Stimulated activated naive CD8-positive, alpha-beta T cell treated with anti-CD3 and anti-CD28 coated beads, Interleukin-15, Interleukin-2, amounts not matched to agents 100 U/mL and 50 U/mL, for 24 hours (primary cell): ENCODE measurements at regions not wholly inside any gene's neighbourhood (a gene's known extent, or its start where the extent isn't known, plus 50 kb on each side); places are given as distances from the start of the nearest gene placed in this dataset.

Source experiments
- ATAC-seq: fragments of 150-1000 bp; cut with Tn5 transposase; one replicate; pipeline ENCODE4 v1.10.0; 2021
- DNase-seq: peaks from one replicate; pipeline ENCODE4 v3.0.0; 2021

DNA sequence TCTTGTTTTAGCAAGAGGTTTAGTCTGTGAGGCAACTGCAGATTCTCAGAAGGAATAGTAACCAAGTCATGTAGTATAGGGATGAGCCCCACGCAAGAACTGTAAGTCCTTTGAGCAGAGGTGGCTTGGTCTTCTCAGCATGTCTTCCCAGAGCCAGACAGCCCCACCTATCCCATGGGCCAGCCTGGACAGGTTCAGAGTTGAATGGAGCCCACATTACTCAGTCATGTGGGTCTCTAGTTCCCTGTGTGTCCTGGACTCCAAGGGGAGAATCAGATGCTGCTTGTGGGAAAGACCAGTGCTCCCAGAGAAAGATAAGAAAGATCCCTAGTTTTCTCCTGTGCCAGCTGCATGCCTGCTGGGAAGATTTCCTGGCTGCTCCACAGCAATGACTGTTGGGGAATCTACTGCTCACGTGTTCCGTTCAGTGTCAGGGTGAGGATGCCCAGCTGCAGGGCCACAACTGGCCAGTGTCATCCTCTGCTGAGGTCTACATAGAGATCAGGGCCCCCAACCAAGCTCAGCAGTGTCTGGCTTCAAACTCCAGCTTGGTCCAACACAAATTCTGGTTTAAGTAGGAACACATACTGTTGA is 66.9 kb upstream of the UNC5B start:
- DNase-seq (no peak), ATAC-seq (no peak)

DNA sequence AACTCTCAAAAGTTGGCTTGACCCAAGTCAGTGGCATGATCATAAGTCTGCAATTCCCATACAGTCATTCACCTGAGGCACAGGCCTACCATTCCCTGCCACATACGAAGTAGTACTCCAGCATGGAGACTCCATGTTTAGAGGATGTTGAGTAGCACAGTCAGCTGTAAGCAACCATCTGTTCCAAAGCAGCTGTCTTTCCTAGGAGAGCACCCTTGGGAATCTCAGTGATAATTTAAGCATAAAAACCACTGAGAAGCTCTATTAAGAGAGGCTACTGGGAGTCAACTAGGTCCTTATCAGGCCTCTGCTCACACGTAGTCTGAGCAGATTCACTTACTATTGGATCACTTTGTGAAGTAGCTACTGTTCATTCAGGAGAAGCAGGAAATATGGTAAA is 61.6 kb upstream of the UNC5B start:
- no peak for DNase-seq
- no peak for ATAC-seq

GRCh38 chr10:71152043-71152442 is 60.3 kb upstream of the UNC5B start:
- ATAC-seq (no peak), DNase-seq (no peak)

DNA sequence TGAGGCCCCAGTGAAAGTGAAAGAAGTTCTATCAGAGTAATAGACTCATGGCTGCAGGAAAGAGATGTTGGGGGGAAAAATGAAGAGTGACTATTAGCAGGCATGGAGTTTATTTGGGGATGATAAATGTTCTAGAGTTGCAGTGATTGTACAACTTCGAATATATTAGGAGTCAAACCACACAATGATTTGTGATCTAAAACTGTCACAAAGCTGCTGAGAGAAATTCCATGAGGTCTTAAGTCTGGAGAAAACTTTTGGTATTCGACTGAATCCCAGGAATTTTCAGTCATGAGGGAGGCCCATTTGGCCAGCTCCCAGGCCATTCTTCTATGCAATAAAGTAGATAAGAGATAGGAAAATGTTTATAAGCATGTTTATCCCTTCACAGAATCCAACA is 55.9 kb upstream of the UNC5B start:
- DNase-seq = no peak

GRCh38 chr10:71157435-71157834 is 54.9 kb upstream of the UNC5B start:
- DNase-seq (no peak), ATAC-seq (no peak)

More for the DNA sequence above, 55.9 kb upstream of the UNC5B start:
- no peak for ATAC-seq

DNA sequence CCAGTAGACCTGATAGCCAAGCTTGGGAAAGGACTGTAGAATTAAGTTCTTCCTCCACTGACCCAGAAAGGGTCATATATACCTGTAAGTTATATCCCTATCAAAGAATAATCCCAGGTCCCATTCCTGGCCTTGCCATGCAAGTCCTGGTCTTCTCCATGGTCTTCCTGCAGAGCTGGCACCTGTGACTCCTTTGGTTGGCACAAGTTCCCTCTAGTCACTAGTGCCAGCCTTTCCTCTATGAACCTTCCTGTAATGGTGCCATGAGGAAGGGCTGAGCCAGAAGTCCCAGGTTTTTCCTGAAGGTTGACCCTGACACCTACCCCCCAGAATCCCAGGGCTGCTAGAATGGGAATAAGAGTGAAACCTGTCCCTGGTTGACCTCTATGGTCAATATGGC is 54.1 kb upstream of the UNC5B start:
- DNase-seq (no peak), ATAC-seq (no peak)

GRCh38 chr10:71158902-71159301 is 53.5 kb upstream of the UNC5B start:
- no peak for DNase-seq
- no peak for ATAC-seq

DNA sequence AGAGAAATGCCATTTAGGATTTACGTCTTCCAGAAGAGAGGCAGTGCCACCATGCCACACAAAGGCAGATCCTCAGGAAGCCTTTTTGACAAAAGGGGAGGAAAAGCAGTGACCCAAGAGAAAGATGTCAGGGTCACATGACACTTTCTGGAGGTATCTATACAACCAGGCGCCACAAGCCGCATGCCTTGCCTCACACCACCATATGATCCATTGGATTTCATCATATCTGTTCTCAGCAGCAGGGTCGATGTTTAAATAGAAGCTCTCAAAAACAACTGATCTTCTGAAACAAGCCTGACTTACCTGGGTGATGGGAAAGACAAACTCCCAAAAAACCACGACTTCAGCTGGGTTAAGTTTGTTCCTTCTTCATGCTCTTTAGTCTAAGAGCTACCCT is 52.5 kb upstream of the UNC5B start:
- no peak for DNase-seq
- no peak for ATAC-seq

- DNase-seq (no peak), ATAC-seq (peak; percentile 32)
These were observed 50.9 kb upstream of the UNC5B start for GRCh38 chr10:71161425-71161824.
